MCF 10A (cell line): ENCODE measurements at regions not wholly inside any gene's neighbourhood (a gene's known extent, or its start where the extent isn't known, plus 50 kb on each side); places are given as distances from the start of the nearest gene placed in this dataset.

Experiments
- BruUV-seq: library from RNA; stranded (reverse); fragments of 400-500 nt; replicated peaks from 2 replicates; lab custom pipeline; 2021; lab: Mats Ljungman, UMichigan
- CTCF ChIA-PET: fragments of 300-600 bp; sonication (Branson Sonifier 250); formaldehyde crosslinking; extraction: SDS; loops from one replicate; lab custom pipeline; 2021; ENCODE audit warnings: antibody characterized with exemption, inconsistent platforms; lab: Yijun Ruan, JAX
- POLR2A ChIA-PET: fragments of 300-600, 350-650 bp; sonication (Branson Sonifier 250); formaldehyde crosslinking; extraction: SDS; loops from one replicate; lab custom pipeline; 2020; ENCODE audit warnings: antibody characterized with exemption, inconsistent platforms; lab: Yijun Ruan, JAX
- DNase-seq: peaks from one replicate; pipeline ENCODE4 v3.0.0-alpha.2; 2018; ENCODE audit not compliant: unreplicated experiment
- H3K27ac Mint-ChIP-seq: one replicate; pipeline ENCODE4 v1.8.0; 2022; ENCODE audit warnings: mild to moderate bottlenecking, low read depth, mixed read lengths; ENCODE audit not compliant: unreplicated experiment
- H3K27me3 Mint-ChIP-seq: one replicate; pipeline ENCODE4 v1.8.0; 2022; ENCODE audit warnings: mixed read lengths; ENCODE audit not compliant: insufficient read depth, unreplicated experiment
- H3K36me3 Mint-ChIP-seq: one replicate; pipeline ENCODE4 v1.8.0; 2022; ENCODE audit warnings: mild to moderate bottlenecking, moderate library complexity, mixed read lengths; ENCODE audit not compliant: insufficient read depth, unreplicated experiment
- H3K4me1 Mint-ChIP-seq: one replicate; pipeline ENCODE4 v1.8.0; 2022; ENCODE audit warnings: mixed read lengths; ENCODE audit not compliant: insufficient read depth, unreplicated experiment
- H3K4me3 Mint-ChIP-seq: one replicate; pipeline ENCODE4 v1.8.0; 2022; ENCODE audit warnings: mild to moderate bottlenecking, moderate library complexity, mixed read lengths; ENCODE audit not compliant: unreplicated experiment
- H3K9me3 Mint-ChIP-seq: one replicate; pipeline ENCODE4 v1.8.0; 2022; ENCODE audit warnings: mixed read lengths; ENCODE audit not compliant: unreplicated experiment
- intact Hi-C: fragments of 100-400 bp; cut with micrococcal nuclease; formaldehyde crosslinking; loops from 2 replicates; pipeline ENCODE4 v1.14.1; 2022
- TF ChIP-seq, protein P1 (sequence below): fragments of 200-600 bp; IDR thresholded peaks from one replicate; pipeline ENCODE4 v1.8.0; 2022; ENCODE audit warnings: antibody characterized with exemption, mild to moderate bottlenecking; ENCODE audit not compliant: unreplicated experiment

DNA sequence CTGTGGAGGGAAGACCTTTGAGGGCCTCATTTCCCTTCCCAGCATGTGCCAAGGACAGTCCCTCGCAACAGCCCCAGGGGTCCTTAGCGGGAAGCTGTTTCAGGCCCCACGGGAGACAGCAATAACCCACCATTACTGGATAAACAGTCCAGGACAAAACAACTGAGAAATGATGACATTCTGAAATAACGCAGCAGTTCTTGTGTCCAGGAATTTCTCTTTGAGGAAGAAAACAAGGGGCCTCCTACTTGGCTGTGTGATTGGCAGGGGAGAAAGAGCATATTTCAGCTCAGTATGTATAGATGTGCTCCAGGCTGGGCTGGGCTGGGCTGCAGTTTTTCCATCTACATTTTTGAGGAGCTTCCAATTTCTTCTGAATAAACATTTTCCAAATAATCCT lies 82.2 kb upstream of the THBS1 start:
- BruUV-seq, result no TSS peak
- Mint-ChIP-seq H3K4me3 (no peak overlapping the region), H3K27ac (no peak overlapping the region), H3K36me3 (no peaks in the 10 kb centered on the region), H3K4me1 (peaks cover 18% of the 10 kb centered on the region), H3K9me3 (no peaks in the 10 kb centered on the region), H3K27me3 (no peaks in the 10 kb centered on the region)
- TF ChIP-seq, protein P1, sequence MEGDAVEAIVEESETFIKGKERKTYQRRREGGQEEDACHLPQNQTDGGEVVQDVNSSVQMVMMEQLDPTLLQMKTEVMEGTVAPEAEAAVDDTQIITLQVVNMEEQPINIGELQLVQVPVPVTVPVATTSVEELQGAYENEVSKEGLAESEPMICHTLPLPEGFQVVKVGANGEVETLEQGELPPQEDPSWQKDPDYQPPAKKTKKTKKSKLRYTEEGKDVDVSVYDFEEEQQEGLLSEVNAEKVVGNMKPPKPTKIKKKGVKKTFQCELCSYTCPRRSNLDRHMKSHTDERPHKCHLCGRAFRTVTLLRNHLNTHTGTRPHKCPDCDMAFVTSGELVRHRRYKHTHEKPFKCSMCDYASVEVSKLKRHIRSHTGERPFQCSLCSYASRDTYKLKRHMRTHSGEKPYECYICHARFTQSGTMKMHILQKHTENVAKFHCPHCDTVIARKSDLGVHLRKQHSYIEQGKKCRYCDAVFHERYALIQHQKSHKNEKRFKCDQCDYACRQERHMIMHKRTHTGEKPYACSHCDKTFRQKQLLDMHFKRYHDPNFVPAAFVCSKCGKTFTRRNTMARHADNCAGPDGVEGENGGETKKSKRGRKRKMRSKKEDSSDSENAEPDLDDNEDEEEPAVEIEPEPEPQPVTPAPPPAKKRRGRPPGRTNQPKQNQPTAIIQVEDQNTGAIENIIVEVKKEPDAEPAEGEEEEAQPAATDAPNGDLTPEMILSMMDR, result no peak
- no peak for DNase-seq
- POLR2A ChIA-PET, result interaction anchor here (1.3 kb wide), 1 partner anchor 7 kb away, joined by 4 read pairs; no protein-coding TSS in a partner anchor
- intact Hi-C loops, result loop anchor here (5.0 kb wide), 1 partner anchor 326 kb away; no protein-coding TSS in a partner anchor
- CTCF ChIA-PET, result interaction anchor here (0.6 kb wide), 1 partner anchor 492 kb away, joined by 3 read pairs; no protein-coding TSS in a partner anchor

DNA sequence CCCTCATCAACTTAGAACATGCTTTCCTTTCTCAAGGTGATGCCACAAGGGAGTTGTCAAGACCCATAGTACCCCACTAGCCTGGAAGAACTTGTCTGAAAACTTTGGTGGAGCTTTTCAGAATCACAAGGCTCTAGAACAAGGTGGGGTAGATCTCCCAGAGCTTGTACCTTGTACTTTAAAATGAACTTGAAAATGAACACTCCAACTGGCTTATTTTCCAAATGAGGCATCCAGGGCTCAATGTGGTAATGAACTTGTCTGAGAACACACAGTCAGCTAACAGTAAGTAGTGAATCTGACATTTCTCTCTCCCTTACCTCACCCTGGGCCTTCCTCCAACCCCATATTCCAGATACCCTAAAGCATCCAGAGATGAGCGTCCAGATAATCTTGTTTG lies 81.8 kb upstream of the THBS1 start:
- DNase-seq, result no peak
- ChIA-PET POLR2A (no interaction called here), CTCF (interaction anchor here (0.5 to 0.8 kb wide), 3 partner anchors 90 to 492 kb away, joined by 3 read pairs; no protein-coding TSS in a partner anchor)
- H3K4me1 Mint-ChIP-seq, result peaks cover 18% of the 10 kb centered on the region
- intact Hi-C loops, result loop anchor here (5.0 kb wide), 1 partner anchor 327 kb away; no protein-coding TSS in a partner anchor
- TF ChIP-seq, protein P1, result no peak
- H3K9me3 Mint-ChIP-seq, result no peaks in the 10 kb centered on the region
- no peak overlapping the region for H3K4me3 Mint-ChIP-seq
- H3K36me3 Mint-ChIP-seq, result no peaks in the 10 kb centered on the region
- H3K27ac Mint-ChIP-seq, result no peak overlapping the region
- no TSS peak for BruUV-seq
- H3K27me3 Mint-ChIP-seq, result no peaks in the 10 kb centered on the region

DNA sequence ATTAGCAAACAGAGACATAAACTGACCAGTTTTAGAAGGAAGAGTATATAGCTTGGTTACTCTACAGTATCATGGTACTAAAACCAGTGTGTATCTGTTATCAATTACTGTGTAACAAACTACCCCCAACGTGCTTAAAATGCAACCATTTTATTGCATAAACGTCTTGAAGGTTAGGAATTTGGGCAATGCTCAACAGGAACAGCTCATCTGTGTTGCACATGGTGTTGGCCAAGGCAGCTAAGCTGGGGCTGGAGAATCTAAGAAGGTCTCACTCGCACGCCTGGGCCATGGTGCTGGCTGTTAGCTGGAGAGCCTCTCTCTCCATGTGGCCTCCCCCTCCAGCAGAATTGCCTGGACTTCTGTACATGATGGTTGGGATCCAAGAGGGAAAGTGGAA lies 81.2 kb upstream of the THBS1 start:
- intact Hi-C loops, result loop anchor here (5.0 kb wide), 2 partner anchors 53 to 327 kb away; no protein-coding TSS in a partner anchor
- DNase-seq, result no peak
- Mint-ChIP-seq H3K36me3 (no peaks in the 10 kb centered on the region), H3K27me3 (no peaks in the 10 kb centered on the region), H3K27ac (no peak overlapping the region), H3K4me3 (no peak overlapping the region), H3K9me3 (no peaks in the 10 kb centered on the region), H3K4me1 (peaks cover 18% of the 10 kb centered on the region)
- TF ChIP-seq, protein P1, result no peak
- CTCF ChIA-PET, result interaction anchor here (0.5 to 0.8 kb wide), 2 partner anchors 90 to 146 kb away, joined by 3 read pairs; no protein-coding TSS in a partner anchor
- no TSS peak for BruUV-seq
- POLR2A ChIA-PET, result no interaction called here

DNA sequence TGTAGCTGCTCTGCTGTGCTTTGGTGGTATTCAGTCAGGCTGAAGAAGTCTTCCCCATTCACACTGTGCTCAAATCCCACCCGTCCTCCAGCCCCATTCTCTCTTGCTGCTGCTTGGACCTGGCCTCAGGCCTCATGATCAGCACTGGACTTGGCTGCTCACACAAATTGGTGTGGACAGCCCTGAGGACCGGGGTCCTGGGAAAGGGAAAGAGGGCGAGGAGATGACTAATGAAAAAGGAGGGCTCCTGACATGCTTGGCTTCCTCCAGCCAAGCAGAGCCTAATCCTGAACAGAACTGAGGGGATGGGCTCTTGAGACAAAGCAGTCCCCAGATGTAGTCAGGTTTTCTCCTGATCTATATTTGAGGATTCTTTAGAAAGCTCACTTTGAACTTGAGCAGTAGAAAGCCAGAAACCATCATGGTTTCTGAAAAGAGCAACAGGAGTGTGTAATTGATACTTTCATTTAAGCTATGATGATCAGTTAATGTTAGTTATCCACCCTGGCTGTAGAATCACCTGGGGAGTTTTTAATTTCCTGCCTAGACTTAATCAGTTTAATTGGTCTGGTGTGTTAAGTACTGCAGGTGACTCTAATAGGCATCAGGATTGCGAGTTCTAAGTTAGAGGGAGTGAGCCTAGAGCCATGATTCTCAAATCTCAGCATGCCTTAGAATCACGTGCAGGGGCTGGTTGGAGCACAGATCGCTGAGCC lies 79.4 kb upstream of the THBS1 start:
- CTCF ChIA-PET, result no interaction called here
- peaks cover 6% of the 10 kb centered on the region for H3K4me1 Mint-ChIP-seq
- intact Hi-C loops, result loop anchor here (5.0 kb wide), 1 partner anchor 51 kb away; no protein-coding TSS in a partner anchor
- H3K4me3 Mint-ChIP-seq, result no peak overlapping the region
- BruUV-seq, result no TSS peak
- TF ChIP-seq, protein P1, result no peak
- no peaks in the 10 kb centered on the region for H3K27me3 Mint-ChIP-seq
- H3K9me3 Mint-ChIP-seq, result no peaks in the 10 kb centered on the region
- POLR2A ChIA-PET, result no interaction called here
- DNase-seq, result peak; percentile 3
- no peaks in the 10 kb centered on the region for H3K36me3 Mint-ChIP-seq
- no peak overlapping the region for H3K27ac Mint-ChIP-seq
